ENCODE measurements at regions not wholly inside any gene's neighbourhood (a gene's known extent, or its start where the extent isn't known, plus 50 kb on each side); places are given as distances from the start of the nearest gene placed in this dataset.

GRCh38 chr15:60165111-60165510 is 161.0 kb downstream of the FOXB1 start:
- no peak for TF ChIP-seq CTCF (IDR thresholded peaks at IDR 0.05; ENCODE audit: borderline replicate concordance, extremely low read depth, low read length, poor library complexity, severe bottlenecking)
- no peak for TF ChIP-seq EZH2 (IDR thresholded peaks at IDR 0.05; ENCODE audit: borderline replicate concordance, low read depth, low read length, severe bottlenecking)
